NT2/D1 (cell line): ENCODE measurements at regions not wholly inside any gene's neighbourhood (a gene's known extent, or its start where the extent isn't known, plus 50 kb on each side); places are given as distances from the start of the nearest gene placed in this dataset.

Experiments used
- YY1 ChIP-seq: IDR thresholded peaks from 2 replicates; pipeline ENCODE4 v1.6.1; 2011; ENCODE audit not compliant: insufficient read length, insufficient read depth
- ZNF274 ChIP-seq: IDR thresholded peaks from 2 replicates; pipeline ENCODE4 v1.6.1; 2011; ENCODE audit warnings: mild to moderate bottlenecking, low read depth, low read length

- TF ChIP-seq ZNF274 (no peak), YY1 (no peak)
Observed at GRCh38 chr3:5543047-5543446, 355.5 kb downstream of the EDEM1 start.
